Uterus (tissue), 2 donors: ENCODE measurements at regions not wholly inside any gene's neighbourhood (a gene's known extent, or its start where the extent isn't known, plus 50 kb on each side); places are given as distances from the start of the nearest gene placed in this dataset.

Experiments
- CTCF ChIP-seq, 4 experiments: fragments of 200-600 bp in 2 of 4; fragments of 450-650 bp in 2 of 4; sonication (generic) in 2 of 4; IDR thresholded peaks; one replicate each; pipeline ENCODE4 v1.5.1; 2016 to 2019; ENCODE audit warnings: antibody characterized with exemption in 4 of 4, mild to moderate bottlenecking in 2 of 4, moderate library complexity in 1 of 4
- POLR2A ChIP-seq, 2 donors: fragments of 450-650 bp; IDR thresholded peaks; one replicate each; pipeline ENCODE4 v1.6.1; 2016; ENCODE audit warnings: antibody characterized with exemption in 2 of 2, mild to moderate bottlenecking in 1 of 2, moderate library complexity in 1 of 2

GRCh38 chr16:86351041-86351784, 159.1 kb upstream of the FOXF1 start:
- no peak for TF ChIP-seq CTCF (IDR thresholded peaks at IDR 0.05)
- no peak for TF ChIP-seq POLR2A (IDR thresholded peaks at IDR 0.05)
